Peyer's patch (tissue), 4 donors: ENCODE measurements at regions not wholly inside any gene's neighbourhood (a gene's known extent, or its start where the extent isn't known, plus 50 kb on each side); places are given as distances from the start of the nearest gene placed in this dataset.
"Not testable (repeated sequence)": the region's sequence is repeated elsewhere in the genome, so short reads cannot be mapped to it uniquely, and the experiment has no call there.

ENCODE experiments used
- DNase-seq, 3 donors: peaks; one replicate each; pipeline ENCODE4 v3.0.0-alpha.2; 2017 to 2019
- H3K27ac ChIP-seq, 4 donors: fragments of 200-600 bp; sonication (generic); one replicate each; pipeline ENCODE4 v1.5.1; 2016 to 2019
- H3K27me3 ChIP-seq, 2 donors: fragments of 200-600 bp; sonication (generic); one replicate each; pipeline ENCODE4 v1.5.1; 2019
- H3K36me3 ChIP-seq, 3 donors: fragments of 200-600 bp; sonication (generic); one replicate each; pipeline ENCODE4 v1.5.1; 2016 to 2019
- H3K4me1 ChIP-seq, 4 donors: fragments of 200-600 bp; sonication (generic); one replicate each; pipeline ENCODE4 v1.5.1; 2016 to 2019
- H3K4me3 ChIP-seq, 4 donors: fragments of 200-600 bp; sonication (generic); 1 replicate in 3 of 4; 2 replicates in 1 of 4; pipeline ENCODE4 v1.5.1; 2016 to 2019; ENCODE audit warnings: mild to moderate bottlenecking in 1 of 4
- H3K9me3 ChIP-seq, 4 donors: fragments of 200-600 bp; sonication (generic); one replicate each; pipeline ENCODE4 v1.5.1; 2016 to 2019; ENCODE audit warnings: mild to moderate bottlenecking in 1 of 4
- CTCF ChIP-seq, 6 experiments: fragments of 450-650 bp in 4 of 6; fragments of 200-600 bp in 2 of 6; sonication (generic) in 1 of 6; IDR thresholded peaks; one replicate each; pipeline ENCODE4 v1.5.1; 2017 to 2019; ENCODE audit warnings: antibody characterized with exemption in 6 of 6, mild to moderate bottlenecking in 3 of 6, moderate library complexity in 1 of 6
- POLR2A ChIP-seq, 2 donors: fragments of 450-650 bp; IDR thresholded peaks; one replicate each; pipeline ENCODE4 v1.5.1; 2017; ENCODE audit warnings: antibody characterized with exemption in 2 of 2, mild to moderate bottlenecking in 2 of 2, moderate library complexity in 2 of 2

GRCh38 chr17:77631307-77631706 is 327.2 kb upstream of the TNRC6C start:
- Histone ChIP-seq H3K4me3 (no peak overlapping the region), H3K9me3 (no peaks in the 10 kb centered on the region), H3K27ac (no peak overlapping the region), H3K36me3 (no peaks in the 10 kb centered on the region), H3K27me3 (no peaks in the 10 kb centered on the region), H3K4me1 (no peaks in the 10 kb centered on the region)
- TF ChIP-seq POLR2A (IDR thresholded peaks at IDR 0.05), result no peak
- TF ChIP-seq CTCF (IDR thresholded peaks at IDR 0.05), result no peak
- DNase-seq, result no peak

- no peak for TF ChIP-seq POLR2A (IDR thresholded peaks at IDR 0.05)
- no peak for TF ChIP-seq CTCF (IDR thresholded peaks at IDR 0.05)
- Histone ChIP-seq H3K4me3 (no peak overlapping the region), H3K9me3 (no peaks in the 10 kb centered on the region), H3K27ac (no peak overlapping the region), H3K4me1 (no peaks in the 10 kb centered on the region), H3K36me3 (no peaks in the 10 kb centered on the region), H3K27me3 (no peaks in the 10 kb centered on the region)
- no peak for DNase-seq
Observed at GRCh38 chr17:77632619-77633018, 325.9 kb upstream of the TNRC6C start.

GRCh38 chr17:77634710-77635109 is 323.8 kb upstream of the TNRC6C start:
- no peak overlapping the region for H3K27ac ChIP-seq
- no peak for DNase-seq
- no peak overlapping the region for H3K4me3 ChIP-seq
- TF ChIP-seq POLR2A (IDR thresholded peaks at IDR 0.05) (no peak), CTCF (IDR thresholded peaks at IDR 0.05) (no peak)
- no peaks in the 10 kb centered on the region for H3K9me3 ChIP-seq
- no peaks in the 10 kb centered on the region for H3K36me3 ChIP-seq
- H3K4me1 ChIP-seq, result no peaks in the 10 kb centered on the region
- H3K27me3 ChIP-seq, result no peaks in the 10 kb centered on the region

GRCh38 chr17:77635176-77635575 is 323.3 kb upstream of the TNRC6C start:
- Histone ChIP-seq H3K36me3 (no peaks in the 10 kb centered on the region), H3K4me3 (no peak overlapping the region), H3K9me3 (no peaks in the 10 kb centered on the region), H3K27me3 (no peaks in the 10 kb centered on the region), H3K27ac (no peak overlapping the region), H3K4me1 (no peaks in the 10 kb centered on the region)
- DNase-seq, result no peak
- TF ChIP-seq POLR2A (IDR thresholded peaks at IDR 0.05) (no peak), CTCF (IDR thresholded peaks at IDR 0.05) (no peak)

GRCh38 chr17:77635785-77636184 is 322.7 kb upstream of the TNRC6C start:
- H3K9me3 ChIP-seq, H3K4me1 ChIP-seq, H3K27ac ChIP-seq, H3K36me3 ChIP-seq, H3K4me3 ChIP-seq, DNase-seq, H3K27me3 ChIP-seq: not testable (repeated sequence)

- TF ChIP-seq CTCF (IDR thresholded peaks at IDR 0.05), result no peak
- no peak for TF ChIP-seq POLR2A (IDR thresholded peaks at IDR 0.05)
- no peaks in the 10 kb centered on the region for H3K4me1 ChIP-seq
- DNase-seq, result no peak
Observed at GRCh38 chr17:77636835-77637817, 321.4 kb upstream of the TNRC6C start.

More at GRCh38 chr17:77636835-77637817, 321.4 kb upstream of the TNRC6C start:
- Histone ChIP-seq H3K27ac (no peak overlapping the region), H3K27me3 (no peaks in the 10 kb centered on the region), H3K9me3 (no peaks in the 10 kb centered on the region), H3K4me3 (no peak overlapping the region), H3K36me3 (no peaks in the 10 kb centered on the region)
